Breast epithelium (tissue), 4 donors: ENCODE measurements at regions not wholly inside any gene's neighbourhood (a gene's known extent, or its start where the extent isn't known, plus 50 kb on each side); places are given as distances from the start of the nearest gene placed in this dataset.

Experiments used
- DNase-seq, 2 donors: peaks; one replicate each; pipeline ENCODE4 v3.0.0-alpha.2; 2019; ENCODE audit warnings: low spot score in 2 of 2
- H3K27ac ChIP-seq, 2 donors: fragments of 200-600 bp; sonication (generic) in 1 of 2; one replicate each; pipeline ENCODE4 v1.5.1; 2016 to 2019; ENCODE audit warnings: mild to moderate bottlenecking in 1 of 2
- H3K27me3 ChIP-seq, 2 donors: fragments of 200-600 bp; sonication (generic) in 1 of 2; one replicate each; pipeline versions ENCODE4 v1.5.1 to v1.6.0; 2017 to 2019; ENCODE audit warnings: control low read depth in 1 of 2, mild to moderate bottlenecking in 1 of 2
- H3K36me3 ChIP-seq: fragments of 200-600 bp; one replicate; pipeline ENCODE4 v1.5.1; 2019
- H3K4me1 ChIP-seq, 2 donors: fragments of 200-600 bp; sonication (generic); one replicate each; pipeline ENCODE4 v1.5.1; 2016 to 2019; ENCODE audit warnings: control low read depth in 1 of 2
- H3K4me3 ChIP-seq, 3 donors: fragments of 200-600 bp; sonication (generic); 1 replicate in 2 of 3; 2 replicates in 1 of 3; pipeline ENCODE4 v1.5.1; 2016 to 2019; ENCODE audit warnings: mild to moderate bottlenecking in 3 of 3, moderate library complexity in 2 of 3
- H3K9me3 ChIP-seq, 2 donors: fragments of 200-600 bp; sonication (generic) in 1 of 2; one replicate each; pipeline ENCODE4 v1.5.1; 2016 to 2019; ENCODE audit warnings: control low read depth in 1 of 2
- POLR2A ChIP-seq: fragments of 450-650 bp; IDR thresholded peaks from one replicate; pipeline ENCODE4 v1.6.1; 2016; ENCODE audit warnings: antibody characterized with exemption, mild to moderate bottlenecking, moderate library complexity
- POLR2AphosphoS5 ChIP-seq, 3 donors: sonication (generic); formaldehyde crosslinking; IDR thresholded peaks; one replicate each; pipeline ENCODE4 v1.6.1; 2017; ENCODE audit warnings: antibody characterized with exemption in 3 of 3
- intact Hi-C: fragments of 100-400 bp; cut with DNase I; formaldehyde crosslinking; loops from one replicate; pipeline ENCODE4 v1.15.1; 2023; ENCODE audit warnings: low total_unique reads
- TF ChIP-seq, protein P1 (sequence below), 3 donors: fragments of 450-650 bp; IDR thresholded peaks; one replicate each; pipeline ENCODE4 v1.5.1; 2016 to 2017; ENCODE audit warnings: antibody characterized with exemption in 3 of 3, mild to moderate bottlenecking in 3 of 3, moderate library complexity in 3 of 3

DNA sequence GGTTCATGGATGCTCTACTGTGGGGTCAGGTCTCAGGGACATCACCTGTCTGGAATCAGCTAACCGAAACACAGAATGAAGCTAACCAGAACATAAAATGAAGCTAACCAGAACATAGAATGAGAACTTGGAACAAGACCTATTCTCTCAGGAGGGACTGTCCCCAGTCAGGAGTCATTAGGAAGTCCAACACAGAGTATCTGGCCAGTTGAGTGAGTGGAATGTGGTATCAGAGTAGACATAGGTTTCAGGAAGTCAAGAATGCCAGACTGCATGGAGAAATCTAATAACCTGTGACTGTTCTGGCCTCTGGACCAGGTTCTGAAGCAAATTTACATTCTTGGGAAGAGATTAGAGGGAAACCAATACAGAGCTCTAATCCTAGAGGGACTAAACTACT, 609.6 kb downstream of the PRELID2 start:
- intact Hi-C loops, result no loop called here

DNA sequence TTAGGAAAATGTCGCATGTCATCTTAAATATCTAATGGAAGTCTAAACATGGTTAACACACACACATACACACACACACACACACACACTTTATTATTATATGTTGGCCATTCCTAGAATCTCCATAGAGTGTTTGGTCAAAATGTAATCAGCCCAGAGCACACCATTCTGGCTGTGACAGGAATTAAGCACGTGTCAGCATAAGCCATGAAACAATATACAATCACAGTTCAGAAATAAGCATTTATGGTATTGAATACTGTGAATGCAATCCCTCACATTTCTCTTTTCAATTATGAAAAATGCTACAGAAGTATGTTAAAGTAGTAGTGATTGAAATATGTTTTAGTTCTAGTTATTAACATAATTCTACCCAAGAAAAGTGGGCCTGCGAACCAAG, 611.6 kb downstream of the PRELID2 start:
- TF ChIP-seq POLR2A (no peak), POLR2AphosphoS5 (IDR thresholded peaks at IDR 0.05) (no peak)
- TF ChIP-seq, protein P1, sequence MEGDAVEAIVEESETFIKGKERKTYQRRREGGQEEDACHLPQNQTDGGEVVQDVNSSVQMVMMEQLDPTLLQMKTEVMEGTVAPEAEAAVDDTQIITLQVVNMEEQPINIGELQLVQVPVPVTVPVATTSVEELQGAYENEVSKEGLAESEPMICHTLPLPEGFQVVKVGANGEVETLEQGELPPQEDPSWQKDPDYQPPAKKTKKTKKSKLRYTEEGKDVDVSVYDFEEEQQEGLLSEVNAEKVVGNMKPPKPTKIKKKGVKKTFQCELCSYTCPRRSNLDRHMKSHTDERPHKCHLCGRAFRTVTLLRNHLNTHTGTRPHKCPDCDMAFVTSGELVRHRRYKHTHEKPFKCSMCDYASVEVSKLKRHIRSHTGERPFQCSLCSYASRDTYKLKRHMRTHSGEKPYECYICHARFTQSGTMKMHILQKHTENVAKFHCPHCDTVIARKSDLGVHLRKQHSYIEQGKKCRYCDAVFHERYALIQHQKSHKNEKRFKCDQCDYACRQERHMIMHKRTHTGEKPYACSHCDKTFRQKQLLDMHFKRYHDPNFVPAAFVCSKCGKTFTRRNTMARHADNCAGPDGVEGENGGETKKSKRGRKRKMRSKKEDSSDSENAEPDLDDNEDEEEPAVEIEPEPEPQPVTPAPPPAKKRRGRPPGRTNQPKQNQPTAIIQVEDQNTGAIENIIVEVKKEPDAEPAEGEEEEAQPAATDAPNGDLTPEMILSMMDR (IDR thresholded peaks at IDR 0.05), result no peak
- no peaks in the 10 kb centered on the region for H3K36me3 ChIP-seq
- intact Hi-C loops, result loop anchor here (1.0 kb wide), 1 partner anchor 13 kb away; no protein-coding TSS in a partner anchor
- no peak for DNase-seq
- no peaks in the 10 kb centered on the region for H3K27me3 ChIP-seq
- H3K4me1 ChIP-seq, result no peaks in the 10 kb centered on the region
- no peak overlapping the region for H3K27ac ChIP-seq
- no peaks in the 10 kb centered on the region for H3K9me3 ChIP-seq
- no peak overlapping the region for H3K4me3 ChIP-seq

More for the DNA sequence above, 609.6 kb downstream of the PRELID2 start:
- H3K27ac ChIP-seq, result no peak overlapping the region
- no peak overlapping the region for H3K4me3 ChIP-seq
- DNase-seq, result no peak
- TF ChIP-seq POLR2AphosphoS5 (IDR thresholded peaks at IDR 0.05) (no peak), POLR2A (no peak)
- no peaks in the 10 kb centered on the region for H3K27me3 ChIP-seq
- H3K36me3 ChIP-seq, result no peaks in the 10 kb centered on the region
- no peaks in the 10 kb centered on the region for H3K9me3 ChIP-seq
- H3K4me1 ChIP-seq, result no peaks in the 10 kb centered on the region

DNA sequence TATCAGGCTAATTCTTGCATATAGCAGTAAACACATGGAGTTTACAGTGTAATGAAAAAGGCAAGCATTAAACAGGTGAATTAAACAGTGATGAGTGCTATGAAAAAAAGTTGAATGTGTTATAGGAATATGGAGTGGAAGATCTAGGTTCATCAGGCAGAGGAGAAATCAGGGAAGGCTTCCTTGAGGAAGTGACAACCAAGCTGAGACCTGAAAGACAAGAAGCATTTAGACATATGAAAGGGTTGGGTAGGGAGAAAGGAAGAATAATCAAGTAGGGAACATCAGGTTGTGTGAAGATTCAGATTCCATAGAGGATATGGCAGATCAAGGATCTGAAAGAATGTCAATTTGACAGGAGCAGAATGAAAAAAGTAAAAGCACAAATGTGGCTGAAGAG, 612.5 kb downstream of the PRELID2 start:
- no peak for TF ChIP-seq POLR2A
- TF ChIP-seq, protein P1 (IDR thresholded peaks at IDR 0.05), result no peak
- no peak for TF ChIP-seq POLR2AphosphoS5 (IDR thresholded peaks at IDR 0.05)
- H3K27ac ChIP-seq, result no peak overlapping the region
- no peaks in the 10 kb centered on the region for H3K4me1 ChIP-seq
- H3K4me3 ChIP-seq, result no peak overlapping the region
- no peak for DNase-seq
- intact Hi-C loops, result loop anchor here (1.0 kb wide), 1 partner anchor 12 kb away; no protein-coding TSS in a partner anchor
- H3K9me3 ChIP-seq, result no peaks in the 10 kb centered on the region
- no peaks in the 10 kb centered on the region for H3K36me3 ChIP-seq
- H3K27me3 ChIP-seq, result no peaks in the 10 kb centered on the region

DNA sequence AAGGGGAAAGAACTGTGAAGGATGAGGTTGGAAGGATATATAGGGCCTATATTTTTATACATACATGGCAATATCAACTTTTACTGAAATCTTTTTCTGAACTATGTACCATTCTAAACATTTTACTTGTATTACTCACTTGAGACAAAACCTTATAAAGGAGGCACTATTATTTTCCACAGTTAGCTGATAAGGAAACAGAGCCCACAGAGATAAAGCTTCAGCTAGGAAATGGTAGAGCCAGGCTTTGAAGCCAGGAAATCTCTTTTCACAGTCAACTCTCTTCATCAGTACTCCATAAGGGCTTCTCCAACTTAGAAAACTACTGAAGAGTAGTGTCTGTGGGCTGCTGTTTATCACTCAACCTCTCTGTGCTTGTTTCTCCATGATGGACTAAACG, 613.7 kb downstream of the PRELID2 start:
- no peak for DNase-seq
- TF ChIP-seq POLR2AphosphoS5 (IDR thresholded peaks at IDR 0.05) (no peak), POLR2A (no peak)
- TF ChIP-seq, protein P1 (IDR thresholded peaks at IDR 0.05), result no peak
- no peak overlapping the region for H3K27ac ChIP-seq
- no peaks in the 10 kb centered on the region for H3K27me3 ChIP-seq
- H3K9me3 ChIP-seq, result no peaks in the 10 kb centered on the region
- intact Hi-C loops, result no loop called here
- no peaks in the 10 kb centered on the region for H3K36me3 ChIP-seq
- no peaks in the 10 kb centered on the region for H3K4me1 ChIP-seq
- H3K4me3 ChIP-seq, result no peak overlapping the region

DNA sequence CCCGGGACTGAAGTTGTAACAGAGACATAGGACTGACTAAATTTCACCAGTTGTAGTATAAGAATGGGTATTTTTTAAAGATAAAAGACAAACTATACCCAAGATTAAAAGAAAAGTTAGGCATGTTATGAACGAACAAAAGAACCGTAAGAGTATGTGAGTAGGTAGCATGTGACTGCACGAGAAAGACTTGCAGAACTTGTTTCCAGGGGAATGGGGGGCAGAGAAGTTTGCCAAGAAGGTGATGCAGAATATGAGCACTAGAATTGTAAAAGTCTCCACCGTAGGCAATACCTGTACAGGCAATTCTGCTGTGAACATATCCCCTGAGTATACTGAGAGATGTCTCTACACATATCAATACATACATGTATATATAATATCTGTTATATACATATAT, 614.7 kb downstream of the PRELID2 start:
- H3K9me3 ChIP-seq, result no peaks in the 10 kb centered on the region
- no peak for DNase-seq
- H3K27me3 ChIP-seq, result no peaks in the 10 kb centered on the region
- no peak overlapping the region for H3K4me3 ChIP-seq
- H3K36me3 ChIP-seq, result no peaks in the 10 kb centered on the region
- no peak overlapping the region for H3K27ac ChIP-seq
- no peaks in the 10 kb centered on the region for H3K4me1 ChIP-seq
- intact Hi-C loops, result no loop called here
- TF ChIP-seq POLR2AphosphoS5 (IDR thresholded peaks at IDR 0.05) (no peak), POLR2A (no peak)
- TF ChIP-seq, protein P1 (IDR thresholded peaks at IDR 0.05), result no peak

DNA sequence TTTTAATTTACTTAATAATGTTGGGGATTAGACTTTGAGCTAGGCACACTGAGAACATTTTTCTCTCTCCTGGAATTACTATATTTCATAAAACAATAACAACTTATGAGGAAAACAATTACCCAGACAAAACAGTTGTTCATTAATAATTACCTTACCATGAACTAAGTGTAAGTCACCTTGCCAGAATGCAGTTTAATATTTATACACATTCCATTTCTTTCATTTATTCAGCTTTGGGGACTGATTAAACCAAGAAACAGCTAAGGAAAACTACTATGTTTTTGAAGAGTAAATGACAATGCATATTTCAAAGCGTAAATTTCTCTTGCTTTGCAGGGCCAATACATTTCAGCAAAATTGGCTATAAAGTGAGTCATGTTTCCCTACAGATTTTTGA, 616.2 kb downstream of the PRELID2 start:
- Histone ChIP-seq H3K27me3 (no peaks in the 10 kb centered on the region), H3K9me3 (no peaks in the 10 kb centered on the region), H3K4me1 (no peaks in the 10 kb centered on the region), H3K36me3 (no peaks in the 10 kb centered on the region), H3K4me3 (no peak overlapping the region), H3K27ac (no peak overlapping the region)
- no peak for DNase-seq
- intact Hi-C loops, result no loop called here
- TF ChIP-seq, protein P1 (IDR thresholded peaks at IDR 0.05), result no peak
- no peak for TF ChIP-seq POLR2AphosphoS5 (IDR thresholded peaks at IDR 0.05)
- no peak for TF ChIP-seq POLR2A
